HEK293 (cell line): ENCODE measurements at regions not wholly inside any gene's neighbourhood (a gene's known extent, or its start where the extent isn't known, plus 50 kb on each side); places are given as distances from the start of the nearest gene placed in this dataset.

Experiments used
- CTCF ChIP-seq: fragments of 450-650 bp; formaldehyde crosslinking; IDR thresholded peaks from 2 replicates; pipeline ENCODE4 v1.5.1; 2016; ENCODE audit warnings: missing biosample characterization, missing genetic modification characterization
- REST ChIP-seq: fragments of 450-650 bp; formaldehyde crosslinking; IDR thresholded peaks from 2 replicates; pipeline ENCODE4 v1.5.1; 2016; ENCODE audit warnings: missing biosample characterization, missing genetic modification characterization
- YY1 ChIP-seq: fragments of 450-650 bp; formaldehyde crosslinking; IDR thresholded peaks from 2 replicates; pipeline ENCODE4 v1.5.1; 2018; ENCODE audit warnings: missing biosample characterization, missing genetic modification characterization
- ZFP69B ChIP-seq: fragments of 450-650 bp; formaldehyde crosslinking; IDR thresholded peaks from 2 replicates; pipeline ENCODE4 v1.5.1; 2016; ENCODE audit warnings: missing biosample characterization, missing genetic modification characterization
- ZNF202 ChIP-seq: fragments of 450-650 bp; formaldehyde crosslinking; IDR thresholded peaks from 2 replicates; pipeline ENCODE4 v1.5.1; 2016; ENCODE audit warnings: missing biosample characterization, missing genetic modification characterization, borderline replicate concordance
- ZNF843 ChIP-seq: fragments of 450-650 bp; formaldehyde crosslinking; IDR thresholded peaks from 2 replicates; pipeline ENCODE4 v1.5.1; 2016; ENCODE audit warnings: missing biosample characterization, missing genetic modification characterization

- TF ChIP-seq ZNF843 (tag by site-specific recombination): no peak
- no peak for TF ChIP-seq CTCF (tag by site-specific recombination)
- no peak for TF ChIP-seq ZFP69B (tag by site-specific recombination)
- no peak for TF ChIP-seq ZNF202
- TF ChIP-seq REST (tag by site-specific recombination): no peak
- no peak for TF ChIP-seq YY1 (tag by site-specific recombination)
These were observed 102.6 kb upstream of the ATP1A1 start for GRCh38 chr1:116270316-116271057.
